GM23248 (cell line): ENCODE measurements at regions not wholly inside any gene's neighbourhood (a gene's known extent, or its start where the extent isn't known, plus 50 kb on each side); places are given as distances from the start of the nearest gene placed in this dataset.

Source experiments
- DNase-seq: peaks from one replicate; pipeline ENCODE4 v3.0.0-alpha.2; 2015
- H2AFZ ChIP-seq: fragments of 200-600 bp; sonication (generic); 2 replicates; pipeline ENCODE4 v1.6.1; 2016; ENCODE audit warnings: antibody characterized with exemption
- H3F3A ChIP-seq: fragments of 200-600 bp; sonication (generic); 2 replicates; pipeline ENCODE4 v1.6.1; 2016; ENCODE audit warnings: mild to moderate bottlenecking, antibody characterized with exemption, mixed run types; ENCODE audit not compliant: insufficient read depth
- H3K27ac ChIP-seq: fragments of 200-600 bp; sonication (generic); 2 replicates; pipeline ENCODE4 v1.5.1; 2016; ENCODE audit warnings: mild to moderate bottlenecking
- H3K27me3 ChIP-seq: fragments of 200-600 bp; sonication (generic); replicated peaks from 2 replicates; pipeline ENCODE4 v1.6.1; 2016; ENCODE audit warnings: mild to moderate bottlenecking; ENCODE audit not compliant: insufficient read depth
- H3K36me3 ChIP-seq: fragments of 200-600 bp; sonication (generic); 2 replicates; pipeline ENCODE4 v1.6.1; 2016; ENCODE audit warnings: low read depth, mild to moderate bottlenecking
- H3K4me1 ChIP-seq: fragments of 200-600 bp; sonication (generic); 2 replicates; pipeline ENCODE4 v1.6.1; 2016; ENCODE audit warnings: mild to moderate bottlenecking; ENCODE audit not compliant: insufficient read depth
- H3K4me2 ChIP-seq: fragments of 200-600 bp; sonication (generic); one replicate; pipeline ENCODE4 v1.6.1; 2016; ENCODE audit warnings: mild to moderate bottlenecking; ENCODE audit not compliant: unreplicated experiment
- H3K4me3 ChIP-seq: fragments of 200-600 bp; sonication (generic); 2 replicates; pipeline ENCODE4 v1.5.1; 2016; ENCODE audit warnings: mild to moderate bottlenecking
- H3K79me2 ChIP-seq: fragments of 200-600 bp; sonication (generic); 2 replicates; pipeline ENCODE4 v1.6.1; 2016; ENCODE audit warnings: mild to moderate bottlenecking; ENCODE audit not compliant: insufficient read depth
- H3K9ac ChIP-seq: fragments of 200-600 bp; sonication (generic); 2 replicates; pipeline ENCODE4 v1.6.1; 2016; ENCODE audit warnings: mild to moderate bottlenecking
- H3K9me2 ChIP-seq: fragments of 200-600 bp; sonication (generic); 2 replicates; pipeline ENCODE4 v1.6.1; 2016; ENCODE audit warnings: mixed run types, mild to moderate bottlenecking, moderate library complexity; ENCODE audit not compliant: insufficient read depth
- H3K9me3 ChIP-seq: fragments of 200-600 bp; sonication (generic); one replicate; pipeline ENCODE4 v1.6.1; 2017; ENCODE audit warnings: low read depth
- H4K20me1 ChIP-seq: fragments of 200-600 bp; sonication (generic); 2 replicates; pipeline ENCODE4 v1.6.0; 2016; ENCODE audit not compliant: insufficient read depth
- EZH2 ChIP-seq: fragments of 200-600 bp; sonication (generic); IDR thresholded peaks from 2 replicates; pipeline ENCODE4 v1.6.1; 2018; ENCODE audit warnings: antibody characterized with exemption, mild to moderate bottlenecking; ENCODE audit not compliant: insufficient read depth, poor library complexity, severe bottlenecking
- EZH2phosphoT487 ChIP-seq: fragments of 200-600 bp; sonication (generic); IDR thresholded peaks from 2 replicates; pipeline ENCODE4 v1.6.1; 2018; ENCODE audit warnings: antibody characterized with exemption, moderate library complexity, mild to moderate bottlenecking, low read depth; ENCODE audit not compliant: insufficient read depth
- WGBS, 2 experiments: methylation state at CpG; one replicate each; pipeline ENCODE4 v1.1.6; 2015 to 2017; ENCODE audit warnings: low lambda C conversion rate in 2 of 2, low coverage in 1 of 2; ENCODE audit errors: missing lambda C conversion rate in 2 of 2; 5-methylcytosine and 5-hydroxymethylcytosine counted together
- in situ Hi-C: fragments of 300-500 bp; cut with MboI; formaldehyde crosslinking; loops from 2 replicates; pipeline ENCODE4 v1.15.0; 2020

- no peak overlapping the region for H3K4me3 ChIP-seq
- H3F3A ChIP-seq: no peaks in the 10 kb centered on the region
- no peak for DNase-seq
- no peak overlapping the region for H3K9ac ChIP-seq
- no peaks in the 10 kb centered on the region for H3K4me1 ChIP-seq
- H4K20me1 ChIP-seq: no peaks in the 10 kb centered on the region
- 37 to 48% methylated on average over 1 of the region's 1 CpG for WGBS, 2 experiments
- in situ Hi-C loops: no loop called here
- H3K27me3 ChIP-seq: no peaks in the 10 kb centered on the region
- no peak overlapping the region for H3K4me2 ChIP-seq
- no peaks in the 10 kb centered on the region for H3K36me3 ChIP-seq
- TF ChIP-seq EZH2phosphoT487 (no peak), EZH2 (no peak)
- H3K79me2 ChIP-seq: no peaks in the 10 kb centered on the region
- no peak overlapping the region for H2AFZ ChIP-seq
- no peaks in the 10 kb centered on the region for H3K9me2 ChIP-seq
- no peak overlapping the region for H3K27ac ChIP-seq
- H3K9me3 ChIP-seq: no peaks in the 10 kb centered on the region
These were observed 241.0 kb upstream of the EYS start for GRCh38 chr6:65948062-65948461.

- no peak for TF ChIP-seq EZH2phosphoT487
- TF ChIP-seq EZH2: no peak
- H2AFZ ChIP-seq: no peak overlapping the region
- H3K4me2 ChIP-seq: no peak overlapping the region
- no peak overlapping the region for H3K4me3 ChIP-seq
- no peaks in the 10 kb centered on the region for H3K79me2 ChIP-seq
- no peaks in the 10 kb centered on the region for H3K27me3 ChIP-seq
- H3K36me3 ChIP-seq: no peaks in the 10 kb centered on the region
- in situ Hi-C loops: no loop called here
- H3K27ac ChIP-seq: no peak overlapping the region
- H4K20me1 ChIP-seq: no peaks in the 10 kb centered on the region
- H3K9me2 ChIP-seq: no peaks in the 10 kb centered on the region
- no peak for DNase-seq
- no peaks in the 10 kb centered on the region for H3K9me3 ChIP-seq
- 22 to 30% methylated on average over 3 of the region's 3 CpGs for WGBS, 2 experiments
- no peaks in the 10 kb centered on the region for H3F3A ChIP-seq
- no peak overlapping the region for H3K9ac ChIP-seq
- H3K4me1 ChIP-seq: no peaks in the 10 kb centered on the region
These were observed 236.5 kb upstream of the EYS start for GRCh38 chr6:65943548-65943947.

- 2 to 3% methylated on average over 3 of the region's 3 CpGs for WGBS, 2 experiments
- no peaks in the 10 kb centered on the region for H3K79me2 ChIP-seq
- H3K4me2 ChIP-seq: no peak overlapping the region
- DNase-seq: no peak
- no peaks in the 10 kb centered on the region for H3F3A ChIP-seq
- in situ Hi-C loops: no loop called here
- H4K20me1 ChIP-seq: no peaks in the 10 kb centered on the region
- H2AFZ ChIP-seq: no peak overlapping the region
- no peaks in the 10 kb centered on the region for H3K9me2 ChIP-seq
- H3K9ac ChIP-seq: no peak overlapping the region
- H3K9me3 ChIP-seq: no peaks in the 10 kb centered on the region
- TF ChIP-seq EZH2phosphoT487 (no peak), EZH2 (no peak)
- no peaks in the 10 kb centered on the region for H3K4me1 ChIP-seq
- H3K27ac ChIP-seq: no peak overlapping the region
- no peak overlapping the region for H3K4me3 ChIP-seq
- H3K27me3 ChIP-seq: no peaks in the 10 kb centered on the region
- H3K36me3 ChIP-seq: no peaks in the 10 kb centered on the region
These were observed 236.0 kb upstream of the EYS start for GRCh38 chr6:65943051-65943450.

GRCh38 chr6:65938000-65938399 is 231.0 kb upstream of the EYS start:
- 0% methylated on average over 2 of the region's 2 CpGs for WGBS, 2 experiments
- in situ Hi-C loops: no loop called here
- DNase-seq: no peak

GRCh38 chr6:65935412-65935811 is 228.4 kb upstream of the EYS start:
- whole genome bisulfite sequencing, 2 experiments: 15 to 33% methylated on average over 1 of the region's 1 CpG

More at GRCh38 chr6:65938000-65938399, 231.0 kb upstream of the EYS start:
- Histone ChIP-seq H3K4me1 (no peaks in the 10 kb centered on the region), H3K9me2 (no peaks in the 10 kb centered on the region), H3K9ac (no peak overlapping the region), H3K36me3 (no peaks in the 10 kb centered on the region), H3K27ac (no peak overlapping the region), H4K20me1 (no peaks in the 10 kb centered on the region), H3K4me3 (no peak overlapping the region), H3K4me2 (no peak overlapping the region), H3K9me3 (no peaks in the 10 kb centered on the region), H3K79me2 (no peaks in the 10 kb centered on the region), H3F3A (no peaks in the 10 kb centered on the region), H3K27me3 (no peaks in the 10 kb centered on the region), H2AFZ (no peak overlapping the region)
- no peak for TF ChIP-seq EZH2phosphoT487
- TF ChIP-seq EZH2: no peak

More at GRCh38 chr6:65935412-65935811, 228.4 kb upstream of the EYS start:
- H3K4me3 ChIP-seq: no peak overlapping the region
- H3K36me3 ChIP-seq: no peaks in the 10 kb centered on the region
- no peak for DNase-seq
- H3K9me3 ChIP-seq: no peaks in the 10 kb centered on the region
- in situ Hi-C loops: no loop called here
- no peak overlapping the region for H2AFZ ChIP-seq
- H3K9ac ChIP-seq: no peak overlapping the region
- no peaks in the 10 kb centered on the region for H3K4me1 ChIP-seq
- no peak overlapping the region for H3K27ac ChIP-seq
- H4K20me1 ChIP-seq: no peaks in the 10 kb centered on the region
- TF ChIP-seq EZH2phosphoT487: no peak
- no peak for TF ChIP-seq EZH2
- no peaks in the 10 kb centered on the region for H3K27me3 ChIP-seq
- no peak overlapping the region for H3K4me2 ChIP-seq
- H3K9me2 ChIP-seq: no peaks in the 10 kb centered on the region
- H3K79me2 ChIP-seq: no peaks in the 10 kb centered on the region
- H3F3A ChIP-seq: no peaks in the 10 kb centered on the region
